GM10266 (cell line): ENCODE measurements at regions not wholly inside any gene's neighbourhood (a gene's known extent, or its start where the extent isn't known, plus 50 kb on each side); places are given as distances from the start of the nearest gene placed in this dataset.

Experiments
- DNase-seq: peaks from one replicate; pipeline ENCODE4 v3.0.0; 2012; ENCODE audit errors: extremely low spot score
- TF ChIP-seq, protein P1 (sequence below): IDR thresholded peaks from 2 replicates; pipeline ENCODE4 v1.5.1; 2012; ENCODE audit warnings: mild to moderate bottlenecking, low read depth; ENCODE audit not compliant: control insufficient read depth, insufficient read depth; ENCODE audit errors: missing control alignments

GRCh38 chr9:88775037-88775471, 216.2 kb upstream of the S1PR3 start:
- DNase-seq = no peak
- TF ChIP-seq, protein P1, sequence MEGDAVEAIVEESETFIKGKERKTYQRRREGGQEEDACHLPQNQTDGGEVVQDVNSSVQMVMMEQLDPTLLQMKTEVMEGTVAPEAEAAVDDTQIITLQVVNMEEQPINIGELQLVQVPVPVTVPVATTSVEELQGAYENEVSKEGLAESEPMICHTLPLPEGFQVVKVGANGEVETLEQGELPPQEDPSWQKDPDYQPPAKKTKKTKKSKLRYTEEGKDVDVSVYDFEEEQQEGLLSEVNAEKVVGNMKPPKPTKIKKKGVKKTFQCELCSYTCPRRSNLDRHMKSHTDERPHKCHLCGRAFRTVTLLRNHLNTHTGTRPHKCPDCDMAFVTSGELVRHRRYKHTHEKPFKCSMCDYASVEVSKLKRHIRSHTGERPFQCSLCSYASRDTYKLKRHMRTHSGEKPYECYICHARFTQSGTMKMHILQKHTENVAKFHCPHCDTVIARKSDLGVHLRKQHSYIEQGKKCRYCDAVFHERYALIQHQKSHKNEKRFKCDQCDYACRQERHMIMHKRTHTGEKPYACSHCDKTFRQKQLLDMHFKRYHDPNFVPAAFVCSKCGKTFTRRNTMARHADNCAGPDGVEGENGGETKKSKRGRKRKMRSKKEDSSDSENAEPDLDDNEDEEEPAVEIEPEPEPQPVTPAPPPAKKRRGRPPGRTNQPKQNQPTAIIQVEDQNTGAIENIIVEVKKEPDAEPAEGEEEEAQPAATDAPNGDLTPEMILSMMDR = no peak

- TF ChIP-seq, protein P1 = no peak
- DNase-seq = no peak
These were observed 215.7 kb upstream of the S1PR3 start for GRCh38 chr9:88775559-88775958.

- TF ChIP-seq, protein P1 = no peak
- no peak for DNase-seq
These were observed 215.3 kb upstream of the S1PR3 start for GRCh38 chr9:88775966-88776365.

DNA sequence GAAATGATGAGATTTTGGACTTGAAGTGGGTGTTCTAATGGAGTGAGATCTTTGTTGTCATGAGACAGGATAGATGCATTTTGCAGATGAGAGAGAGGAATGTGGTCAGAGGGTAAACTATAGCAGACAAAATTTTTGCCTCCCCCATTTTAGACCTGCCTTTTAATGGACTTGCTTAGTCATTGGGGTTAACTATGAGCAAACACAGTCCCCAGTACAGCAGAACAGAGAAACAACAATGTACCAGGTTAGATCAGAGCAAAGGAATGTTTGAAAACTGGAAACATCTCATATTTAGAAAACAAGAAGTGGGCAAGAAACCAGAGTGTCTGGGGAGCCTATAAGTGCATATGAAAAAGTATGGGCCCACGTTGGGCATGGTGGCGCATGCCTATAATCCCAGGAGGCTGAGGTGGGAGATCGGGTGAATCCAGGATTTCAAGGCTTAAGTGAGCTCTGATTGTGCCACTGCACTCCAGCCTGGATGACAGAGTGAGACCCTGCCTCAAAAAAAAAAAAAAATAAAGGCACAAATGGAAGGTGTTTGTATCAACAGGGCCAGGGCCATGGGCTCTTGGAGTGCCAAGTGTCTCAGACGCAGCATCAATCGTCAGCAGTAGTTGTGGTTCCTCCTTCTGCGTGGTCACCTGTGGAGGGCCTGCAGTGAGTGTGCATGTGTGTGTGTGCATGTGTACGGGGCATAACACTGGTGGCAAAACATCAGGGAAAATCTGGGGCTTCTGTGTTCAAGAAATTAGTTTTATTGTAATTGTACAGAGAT, 214.4 kb upstream of the S1PR3 start:
- TF ChIP-seq, protein P1 = no peak
- no peak for DNase-seq

DNA sequence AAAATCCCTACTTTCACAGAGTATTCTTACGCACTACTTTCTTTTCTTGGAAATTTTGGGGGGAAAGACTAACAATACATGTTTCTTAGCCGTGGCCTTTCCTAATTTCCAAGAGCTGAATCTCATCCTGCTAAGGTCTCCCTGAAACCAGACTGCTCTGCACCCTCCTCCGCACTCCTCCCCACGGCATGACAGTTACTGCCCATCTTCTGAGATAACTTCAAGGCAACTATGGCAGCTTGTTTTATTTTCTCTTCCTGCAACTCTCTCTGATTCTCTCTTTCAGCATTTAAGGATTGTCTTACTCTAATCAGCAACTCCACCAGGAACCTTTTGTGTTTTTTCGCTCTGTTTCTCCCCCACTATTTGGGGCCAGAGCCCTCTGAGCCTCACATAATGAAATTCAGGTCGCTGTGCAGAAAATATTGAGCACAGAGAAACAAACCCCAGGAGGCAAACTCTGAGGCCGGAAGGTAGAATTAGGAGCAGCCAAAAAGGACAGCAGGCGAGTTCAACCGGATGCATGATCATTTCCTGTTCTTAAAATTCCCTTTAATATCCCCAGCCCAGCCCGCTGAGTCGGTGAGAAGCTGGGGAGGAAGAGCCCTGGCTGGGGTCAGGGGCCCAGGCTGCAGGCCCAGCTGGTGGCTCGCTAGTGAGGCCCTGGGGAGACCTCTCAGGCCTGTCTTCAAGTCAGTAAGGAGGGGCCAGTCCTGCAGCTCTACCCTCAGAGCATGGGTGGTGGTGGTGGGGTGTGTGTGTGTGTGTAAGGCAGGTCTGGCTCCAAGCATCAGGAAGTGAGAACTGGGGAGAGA, 213.6 kb upstream of the S1PR3 start:
- TF ChIP-seq, protein P1 = no peak
- DNase-seq = no peak

GRCh38 chr9:88781628-88782391, 209.5 kb upstream of the S1PR3 start:
- DNase-seq = no peak
- TF ChIP-seq, protein P1 = no peak
